Astrocyte (in vitro differentiated cells and primary cell): ENCODE measurements at regions not wholly inside any gene's neighbourhood (a gene's known extent, or its start where the extent isn't known, plus 50 kb on each side); places are given as distances from the start of the nearest gene placed in this dataset.

Experiments used
- DNase-seq: peaks from one replicate; pipeline ENCODE4 v3.0.0-alpha.2; 2010; ENCODE audit warnings: low read depth
- FAIRE-seq: peaks from 2 replicates; lab custom pipeline; 2011; peaks lifted over from hg19 to GRCh38; lab: Jason Lieb, UNC
- H2AFZ ChIP-seq: 2 replicates; pipeline ENCODE4 v1.6.0; 2012; ENCODE audit warnings: low read depth, low read length, inconsistent platforms
- H3K27ac ChIP-seq: 2 replicates; pipeline ENCODE4 v1.5.1; 2011; ENCODE audit warnings: low read depth, low read length, inconsistent platforms
- H3K27me3 ChIP-seq: 2 replicates; pipeline ENCODE4 v1.6.0; 2011; ENCODE audit warnings: low read length, inconsistent platforms; ENCODE audit not compliant: insufficient read depth
- H3K36me3 ChIP-seq: 2 replicates; pipeline ENCODE4 v1.5.1; 2011; ENCODE audit warnings: low read length, inconsistent platforms; ENCODE audit not compliant: insufficient read depth
- H3K4me1 ChIP-seq: 2 replicates; pipeline ENCODE4 v1.5.1; 2011; ENCODE audit warnings: low read length, inconsistent platforms; ENCODE audit not compliant: insufficient read depth
- H3K4me2 ChIP-seq: 2 replicates; pipeline ENCODE4 v1.6.0; 2012; ENCODE audit warnings: low read length, inconsistent platforms
- H3K4me3 ChIP-seq: 2 replicates; pipeline ENCODE4 v1.5.1; 2011; ENCODE audit warnings: low read depth, mild to moderate bottlenecking, low read length, inconsistent platforms; ENCODE audit not compliant: insufficient read depth
- H3K79me2 ChIP-seq: 2 replicates; pipeline ENCODE4 v1.6.0; 2012; ENCODE audit warnings: mild to moderate bottlenecking, low read length, inconsistent platforms; ENCODE audit not compliant: insufficient read depth
- H3K9ac ChIP-seq: 2 replicates; pipeline ENCODE4 v1.6.0; 2012; ENCODE audit warnings: mild to moderate bottlenecking, low read length, inconsistent platforms
- H3K9me3 ChIP-seq: 2 replicates; pipeline ENCODE4 v1.5.1; 2012; ENCODE audit warnings: low read depth, mild to moderate bottlenecking, low read length, inconsistent platforms; ENCODE audit not compliant: insufficient read depth
- H4K20me1 ChIP-seq: 2 replicates; pipeline ENCODE4 v1.6.0; 2012; ENCODE audit warnings: low read length, inconsistent platforms; ENCODE audit not compliant: insufficient read depth
- H3K27ac Mint-ChIP-seq: one replicate; pipeline ENCODE4 v1.8.0; 2021; ENCODE audit warnings: mild to moderate bottlenecking, mixed read lengths; ENCODE audit not compliant: unreplicated experiment
- H3K27me3 Mint-ChIP-seq: one replicate; pipeline ENCODE4 v1.8.0; 2021; ENCODE audit warnings: low read depth, mixed read lengths; ENCODE audit not compliant: unreplicated experiment
- H3K36me3 Mint-ChIP-seq: one replicate; pipeline ENCODE4 v1.8.0; 2021; ENCODE audit warnings: low read depth, mixed read lengths; ENCODE audit not compliant: unreplicated experiment
- H3K4me1 Mint-ChIP-seq: one replicate; pipeline ENCODE4 v1.8.0; 2021; ENCODE audit warnings: low read depth, mixed read lengths; ENCODE audit not compliant: unreplicated experiment
- H3K4me3 Mint-ChIP-seq: one replicate; pipeline ENCODE4 v1.8.0; 2021; ENCODE audit warnings: mild to moderate bottlenecking, moderate library complexity, mixed read lengths; ENCODE audit not compliant: unreplicated experiment
- H3K9me3 Mint-ChIP-seq: one replicate; pipeline ENCODE4 v1.8.0; 2021; ENCODE audit warnings: mild to moderate bottlenecking, mixed read lengths; ENCODE audit not compliant: unreplicated experiment
- EZH2 ChIP-seq: IDR thresholded peaks from 2 replicates; pipeline ENCODE4 v1.6.1; 2012; ENCODE audit warnings: mild to moderate bottlenecking, low read length, inconsistent platforms; ENCODE audit not compliant: insufficient read depth
- TF ChIP-seq, protein P1 (sequence below): IDR thresholded peaks from 2 replicates; pipeline ENCODE4 v1.5.1; 2011; ENCODE audit warnings: low read depth, mild to moderate bottlenecking, inconsistent platforms, low read length, moderate library complexity; ENCODE audit not compliant: insufficient read depth

DNA sequence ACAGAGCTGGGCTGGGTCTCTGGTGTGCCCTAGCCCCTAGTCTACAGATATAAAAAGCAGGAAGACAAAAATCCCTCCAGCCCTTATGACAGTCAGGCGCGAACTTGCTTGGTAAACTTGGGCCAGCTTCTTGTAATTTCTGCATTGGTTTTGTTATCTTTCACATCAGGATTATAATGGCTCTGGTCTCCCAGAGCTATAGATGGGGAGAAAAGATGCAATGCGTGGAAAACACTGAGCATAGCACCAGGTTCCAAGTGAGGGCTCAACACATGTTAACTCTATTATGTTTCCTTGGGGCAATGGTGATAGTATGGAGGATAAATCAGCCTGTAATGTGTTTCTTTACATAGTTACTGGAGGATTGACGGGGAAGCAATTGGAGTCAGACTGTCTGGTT lies 246.8 kb upstream of the KCNG1 start:
- no peak overlapping the region for H3K9ac ChIP-seq
- TF ChIP-seq, protein P1, sequence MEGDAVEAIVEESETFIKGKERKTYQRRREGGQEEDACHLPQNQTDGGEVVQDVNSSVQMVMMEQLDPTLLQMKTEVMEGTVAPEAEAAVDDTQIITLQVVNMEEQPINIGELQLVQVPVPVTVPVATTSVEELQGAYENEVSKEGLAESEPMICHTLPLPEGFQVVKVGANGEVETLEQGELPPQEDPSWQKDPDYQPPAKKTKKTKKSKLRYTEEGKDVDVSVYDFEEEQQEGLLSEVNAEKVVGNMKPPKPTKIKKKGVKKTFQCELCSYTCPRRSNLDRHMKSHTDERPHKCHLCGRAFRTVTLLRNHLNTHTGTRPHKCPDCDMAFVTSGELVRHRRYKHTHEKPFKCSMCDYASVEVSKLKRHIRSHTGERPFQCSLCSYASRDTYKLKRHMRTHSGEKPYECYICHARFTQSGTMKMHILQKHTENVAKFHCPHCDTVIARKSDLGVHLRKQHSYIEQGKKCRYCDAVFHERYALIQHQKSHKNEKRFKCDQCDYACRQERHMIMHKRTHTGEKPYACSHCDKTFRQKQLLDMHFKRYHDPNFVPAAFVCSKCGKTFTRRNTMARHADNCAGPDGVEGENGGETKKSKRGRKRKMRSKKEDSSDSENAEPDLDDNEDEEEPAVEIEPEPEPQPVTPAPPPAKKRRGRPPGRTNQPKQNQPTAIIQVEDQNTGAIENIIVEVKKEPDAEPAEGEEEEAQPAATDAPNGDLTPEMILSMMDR = no peak
- TF ChIP-seq EZH2 = no peak
- no peak overlapping the region for H2AFZ ChIP-seq
- Mint-ChIP-seq H3K27ac (no peak overlapping the region), H3K4me3 (no peak overlapping the region), H3K4me1 (peaks cover 4% of the 10 kb centered on the region), H3K9me3 (peaks cover 17% of the 10 kb centered on the region), H3K36me3 (peaks cover 4% of the 10 kb centered on the region), H3K27me3 (peaks cover 14% of the 10 kb centered on the region)
- no peaks in the 10 kb centered on the region for H3K36me3 ChIP-seq
- no peak overlapping the region for H3K27ac ChIP-seq
- DNase-seq = no peak
- H3K27me3 ChIP-seq = peaks cover 3% of the 10 kb centered on the region
- no peak for FAIRE-seq
- H3K4me2 ChIP-seq = no peak overlapping the region
- no peaks in the 10 kb centered on the region for H3K4me1 ChIP-seq
- H4K20me1 ChIP-seq = no peaks in the 10 kb centered on the region
- no peak overlapping the region for H3K4me3 ChIP-seq
- no peaks in the 10 kb centered on the region for H3K9me3 ChIP-seq
- H3K79me2 ChIP-seq = no peaks in the 10 kb centered on the region

GRCh38 chr20:51267679-51268078 lies 244.8 kb upstream of the KCNG1 start:
- Mint-ChIP-seq H3K36me3 (peaks cover 4% of the 10 kb centered on the region), H3K9me3 (peaks cover 14% of the 10 kb centered on the region)
- FAIRE-seq = no peak

DNA sequence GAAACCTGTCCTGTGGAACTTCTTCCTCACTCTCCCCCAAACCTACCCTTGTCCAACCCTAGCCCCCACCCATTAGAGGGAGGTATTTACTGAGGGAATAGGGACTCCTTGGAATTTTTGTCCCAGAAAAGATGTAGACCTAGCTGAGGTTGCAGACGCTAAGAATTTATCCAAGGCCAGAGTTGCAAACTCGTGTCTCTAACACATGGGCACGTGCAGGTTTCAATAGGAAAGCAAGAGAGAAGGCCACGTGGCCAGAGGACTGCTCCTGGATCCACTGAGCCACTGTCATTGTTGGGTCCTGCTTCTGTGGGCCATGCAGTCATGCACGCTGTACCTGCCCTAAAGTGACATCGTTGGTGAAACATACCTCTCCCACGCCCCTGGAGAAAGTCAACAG lies 243.4 kb upstream of the KCNG1 start:
- H3K27me3 ChIP-seq = no peaks in the 10 kb centered on the region
- no peaks in the 10 kb centered on the region for H3K36me3 ChIP-seq
- H3K27ac ChIP-seq = no peak overlapping the region
- H3K9ac ChIP-seq = no peak overlapping the region
- H3K4me3 ChIP-seq = no peak overlapping the region
- no peaks in the 10 kb centered on the region for H3K4me1 Mint-ChIP-seq
- TF ChIP-seq EZH2 = no peak
- TF ChIP-seq, protein P1 = no peak
- peaks cover 4% of the 10 kb centered on the region for H3K36me3 Mint-ChIP-seq
- no peak overlapping the region for H3K4me2 ChIP-seq
- no peak overlapping the region for H2AFZ ChIP-seq
- no peak overlapping the region for H3K4me3 Mint-ChIP-seq
- FAIRE-seq (no peak), DNase-seq (no peak)
- H4K20me1 ChIP-seq = no peaks in the 10 kb centered on the region
- H3K27me3 Mint-ChIP-seq = no peaks in the 10 kb centered on the region
- H3K4me1 ChIP-seq = no peaks in the 10 kb centered on the region
- H3K27ac Mint-ChIP-seq = no peak overlapping the region
- H3K9me3 Mint-ChIP-seq = peaks cover 9% of the 10 kb centered on the region
- H3K79me2 ChIP-seq = no peaks in the 10 kb centered on the region
- no peaks in the 10 kb centered on the region for H3K9me3 ChIP-seq

More at GRCh38 chr20:51267679-51268078, 244.8 kb upstream of the KCNG1 start:
- Histone ChIP-seq H3K27me3 (no peaks in the 10 kb centered on the region), H3K27ac (no peak overlapping the region), H3K79me2 (no peaks in the 10 kb centered on the region), H3K4me2 (no peak overlapping the region), H3K9ac (no peak overlapping the region), H3K4me3 (no peak overlapping the region), H3K9me3 (no peaks in the 10 kb centered on the region), H2AFZ (no peak overlapping the region), H3K36me3 (no peaks in the 10 kb centered on the region), H4K20me1 (no peaks in the 10 kb centered on the region), H3K4me1 (no peaks in the 10 kb centered on the region)
- peaks cover 4% of the 10 kb centered on the region for H3K4me1 Mint-ChIP-seq
- peaks cover under 1% of the 10 kb centered on the region for H3K27me3 Mint-ChIP-seq
- no peak for DNase-seq
- H3K27ac Mint-ChIP-seq = no peak overlapping the region
- TF ChIP-seq, protein P1 = no peak
- no peak for TF ChIP-seq EZH2
- no peak overlapping the region for H3K4me3 Mint-ChIP-seq
